Trophoblast cell (in vitro differentiated cells and primary cell): ENCODE measurements at regions not wholly inside any gene's neighbourhood (a gene's known extent, or its start where the extent isn't known, plus 50 kb on each side); places are given as distances from the start of the nearest gene placed in this dataset.

Source experiments
- DNase-seq, 2 donors: peaks; one replicate each; pipeline ENCODE4 v3.0.0-alpha.2; 2016
- H2AFZ ChIP-seq: 2 replicates; pipeline ENCODE4 v1.6.1; 2013; ENCODE audit warnings: low read length, moderate library complexity, mild to moderate bottlenecking; ENCODE audit not compliant: insufficient read depth, poor library complexity
- H2AK5ac ChIP-seq: 2 replicates; pipeline ENCODE4 v1.6.1; 2013; ENCODE audit warnings: mild to moderate bottlenecking, low read length
- H2BK120ac ChIP-seq: 2 replicates; pipeline ENCODE4 v1.6.1; 2013; ENCODE audit warnings: low read length, mild to moderate bottlenecking, moderate library complexity; ENCODE audit not compliant: insufficient read depth, poor library complexity
- H2BK12ac ChIP-seq: 2 replicates; pipeline ENCODE4 v1.6.1; 2013; ENCODE audit warnings: mild to moderate bottlenecking, low read length, moderate library complexity
- H2BK5ac ChIP-seq: 2 replicates; pipeline ENCODE4 v1.6.1; 2013; ENCODE audit warnings: low read length, low read depth, moderate library complexity, mild to moderate bottlenecking; ENCODE audit not compliant: poor library complexity
- H3K14ac ChIP-seq: 2 replicates; pipeline ENCODE4 v1.6.1; 2013; ENCODE audit warnings: mild to moderate bottlenecking, low read length
- H3K18ac ChIP-seq: 2 replicates; pipeline ENCODE4 v1.6.1; 2013; ENCODE audit warnings: mild to moderate bottlenecking, low read length
- H3K23ac ChIP-seq: 2 replicates; pipeline ENCODE4 v1.6.1; 2013; ENCODE audit warnings: low read length
- H3K27ac ChIP-seq: 2 replicates; pipeline ENCODE4 v1.5.1; 2013; ENCODE audit warnings: low read depth, mild to moderate bottlenecking, inconsistent platforms, low read length, moderate library complexity
- H3K27me3 ChIP-seq: 2 replicates; pipeline ENCODE4 v1.6.1; 2013; ENCODE audit warnings: inconsistent platforms, mild to moderate bottlenecking, low read length, moderate library complexity; ENCODE audit not compliant: insufficient read depth
- H3K36me3 ChIP-seq, 2 experiments: 1 replicate in 1 of 2; 2 replicates in 1 of 2; pipeline ENCODE4 v1.6.1; 2013; ENCODE audit warnings: low read length in 2 of 2, mild to moderate bottlenecking in 2 of 2, moderate library complexity in 1 of 2; ENCODE audit not compliant: insufficient read depth in 2 of 2, control insufficient read depth in 1 of 2
- H3K4ac ChIP-seq: 2 replicates; pipeline ENCODE4 v1.6.1; 2013; ENCODE audit warnings: low read depth, mild to moderate bottlenecking, low read length, moderate library complexity
- H3K4me1 ChIP-seq, 2 experiments: 1 replicate in 1 of 2; 2 replicates in 1 of 2; pipeline ENCODE4 v1.6.1; 2013; ENCODE audit warnings: low read length in 2 of 2, mild to moderate bottlenecking in 2 of 2, moderate library complexity in 1 of 2; ENCODE audit not compliant: insufficient read depth in 2 of 2, control insufficient read depth in 1 of 2
- H3K4me2 ChIP-seq: 2 replicates; pipeline ENCODE4 v1.6.1; 2013; ENCODE audit warnings: inconsistent platforms, mild to moderate bottlenecking, low read length, moderate library complexity
- H3K4me3 ChIP-seq: 2 replicates; pipeline ENCODE4 v1.5.1; 2013; ENCODE audit warnings: mild to moderate bottlenecking, low read depth, low read length, inconsistent platforms
- H3K79me1 ChIP-seq: one replicate; pipeline ENCODE4 v1.6.1; 2013; ENCODE audit warnings: low read length
- H3K79me2 ChIP-seq: 2 replicates; pipeline ENCODE4 v1.6.1; 2013; ENCODE audit warnings: low read length, mild to moderate bottlenecking; ENCODE audit not compliant: control insufficient read depth, insufficient read depth, poor library complexity
- H3K9ac ChIP-seq: 2 replicates; pipeline ENCODE4 v1.6.1; 2013; ENCODE audit warnings: mild to moderate bottlenecking, low read length
- H3K9me3 ChIP-seq: 2 replicates; pipeline ENCODE4 v1.6.1; 2013; ENCODE audit warnings: low read depth, mild to moderate bottlenecking, control low read depth, inconsistent platforms, low read length; ENCODE audit not compliant: insufficient read depth
- H4K12ac ChIP-seq: 2 replicates; pipeline ENCODE4 v1.6.1; 2013; ENCODE audit warnings: low read depth, mild to moderate bottlenecking, low read length, moderate library complexity
- H4K8ac ChIP-seq: 2 replicates; pipeline ENCODE4 v1.6.1; 2013; ENCODE audit warnings: low read depth, mild to moderate bottlenecking, low read length, moderate library complexity
- H4K91ac ChIP-seq: one replicate; pipeline ENCODE4 v1.6.1; 2013; ENCODE audit warnings: low read depth, mild to moderate bottlenecking, low read length, moderate library complexity
- WGBS: extraction: QIAGEN DNeasy Blood & Tissue Kit; methylation state at CpG from one replicate; pipeline ENCODE4 v1.1.7; 2013; ENCODE audit warnings: missing lambda C conversion rate; ENCODE audit not compliant: insufficient read length, insufficient coverage; ENCODE audit errors: extremely low coverage; 5-methylcytosine and 5-hydroxymethylcytosine counted together

- no peak overlapping the region for H2BK120ac ChIP-seq
- WGBS = no CpG with 5 or more reads among the region's 1 CpG
- no peak for DNase-seq
- no peak overlapping the region for H2AFZ ChIP-seq
- H3K79me1 ChIP-seq = no peaks in the 10 kb centered on the region
- H3K36me3 ChIP-seq = no peaks in the 10 kb centered on the region
- no peak overlapping the region for H2BK5ac ChIP-seq
- H3K4me2 ChIP-seq = no peak overlapping the region
- no peak overlapping the region for H3K23ac ChIP-seq
- H3K18ac ChIP-seq = no peak overlapping the region
- no peaks in the 10 kb centered on the region for H3K79me2 ChIP-seq
- no peak overlapping the region for H3K4ac ChIP-seq
- H3K27me3 ChIP-seq = no peaks in the 10 kb centered on the region
- no peak overlapping the region for H3K27ac ChIP-seq
- H3K4me1 ChIP-seq = no peaks in the 10 kb centered on the region
- H4K12ac ChIP-seq = no peak overlapping the region
- H2BK12ac ChIP-seq = no peak overlapping the region
- H3K9ac ChIP-seq = no peak overlapping the region
- H4K91ac ChIP-seq = no peak overlapping the region
- H2AK5ac ChIP-seq = no peak overlapping the region
- no peak overlapping the region for H3K14ac ChIP-seq
- no peak overlapping the region for H3K4me3 ChIP-seq
- no peak overlapping the region for H4K8ac ChIP-seq
- no peaks in the 10 kb centered on the region for H3K9me3 ChIP-seq
Measured at GRCh38 chr1:58197811-58198210, 348.7 kb downstream of the OMA1 start.

GRCh38 chr1:58190267-58190988, 356.1 kb downstream of the OMA1 start:
- Histone ChIP-seq H3K4me1 (no peaks in the 10 kb centered on the region), H3K4me3 (no peak overlapping the region), H2AK5ac (no peak overlapping the region), H3K79me2 (no peaks in the 10 kb centered on the region), H4K91ac (no peak overlapping the region), H2BK5ac (no peak overlapping the region), H3K79me1 (no peaks in the 10 kb centered on the region), H4K8ac (no peak overlapping the region), H3K9me3 (no peaks in the 10 kb centered on the region), H3K14ac (no peak overlapping the region), H3K18ac (no peak overlapping the region), H3K4ac (no peak overlapping the region), H3K9ac (peak overlapping the region; percentile 69), H2BK120ac (no peak overlapping the region), H3K4me2 (no peak overlapping the region), H3K23ac (no peak overlapping the region), H3K36me3 (no peaks in the 10 kb centered on the region), H3K27me3 (no peaks in the 10 kb centered on the region), H4K12ac (no peak overlapping the region), H2AFZ (no peak overlapping the region), H2BK12ac (no peak overlapping the region), H3K27ac (no peak overlapping the region)
- no peak for DNase-seq
- no CpG with 5 or more reads among the region's 10 CpGs for WGBS

- Histone ChIP-seq H2BK120ac (no peak overlapping the region), H3K18ac (no peak overlapping the region), H2BK12ac (no peak overlapping the region), H2AK5ac (no peak overlapping the region), H3K27me3 (no peaks in the 10 kb centered on the region), H4K91ac (no peak overlapping the region), H3K4me2 (no peak overlapping the region), H2BK5ac (no peak overlapping the region), H3K4me1 (no peaks in the 10 kb centered on the region), H3K4me3 (no peak overlapping the region), H3K4ac (no peak overlapping the region), H3K36me3 (no peaks in the 10 kb centered on the region), H2AFZ (no peak overlapping the region), H3K79me1 (no peaks in the 10 kb centered on the region), H4K8ac (no peak overlapping the region), H3K9ac (no peak overlapping the region), H3K79me2 (no peaks in the 10 kb centered on the region), H3K14ac (no peak overlapping the region), H4K12ac (no peak overlapping the region), H3K23ac (no peak overlapping the region), H3K9me3 (no peaks in the 10 kb centered on the region), H3K27ac (no peak overlapping the region)
- no peak for DNase-seq
- WGBS = no CpG with 5 or more reads among the region's 3 CpGs
Measured at GRCh38 chr1:58189453-58189852, 357.1 kb downstream of the OMA1 start.

GRCh38 chr1:58183286-58183685, 363.2 kb downstream of the OMA1 start:
- Histone ChIP-seq H2AFZ (no peak overlapping the region), H2BK5ac (no peak overlapping the region), H3K4me2 (no peak overlapping the region), H2AK5ac (no peak overlapping the region), H3K14ac (no peak overlapping the region), H3K23ac (no peak overlapping the region), H3K9ac (no peak overlapping the region), H3K4ac (no peak overlapping the region), H4K12ac (no peak overlapping the region), H3K27me3 (no peaks in the 10 kb centered on the region), H4K91ac (no peak overlapping the region), H2BK120ac (no peak overlapping the region), H3K36me3 (no peaks in the 10 kb centered on the region), H2BK12ac (no peak overlapping the region), H3K79me1 (no peaks in the 10 kb centered on the region), H3K9me3 (no peaks in the 10 kb centered on the region), H3K18ac (no peak overlapping the region), H4K8ac (no peak overlapping the region), H3K4me3 (no peak overlapping the region), H3K79me2 (no peaks in the 10 kb centered on the region), H3K27ac (no peak overlapping the region), H3K4me1 (peaks cover 0 to 2% of the 10 kb centered on the region in 2 experiments)
- no CpG with 5 or more reads among the region's 2 CpGs for WGBS
- no peak for DNase-seq
